ENCODE measurements at regions not wholly inside any gene's neighbourhood (a gene's known extent, or its start where the extent isn't known, plus 50 kb on each side); places are given as distances from the start of the nearest gene placed in this dataset.

DNA sequence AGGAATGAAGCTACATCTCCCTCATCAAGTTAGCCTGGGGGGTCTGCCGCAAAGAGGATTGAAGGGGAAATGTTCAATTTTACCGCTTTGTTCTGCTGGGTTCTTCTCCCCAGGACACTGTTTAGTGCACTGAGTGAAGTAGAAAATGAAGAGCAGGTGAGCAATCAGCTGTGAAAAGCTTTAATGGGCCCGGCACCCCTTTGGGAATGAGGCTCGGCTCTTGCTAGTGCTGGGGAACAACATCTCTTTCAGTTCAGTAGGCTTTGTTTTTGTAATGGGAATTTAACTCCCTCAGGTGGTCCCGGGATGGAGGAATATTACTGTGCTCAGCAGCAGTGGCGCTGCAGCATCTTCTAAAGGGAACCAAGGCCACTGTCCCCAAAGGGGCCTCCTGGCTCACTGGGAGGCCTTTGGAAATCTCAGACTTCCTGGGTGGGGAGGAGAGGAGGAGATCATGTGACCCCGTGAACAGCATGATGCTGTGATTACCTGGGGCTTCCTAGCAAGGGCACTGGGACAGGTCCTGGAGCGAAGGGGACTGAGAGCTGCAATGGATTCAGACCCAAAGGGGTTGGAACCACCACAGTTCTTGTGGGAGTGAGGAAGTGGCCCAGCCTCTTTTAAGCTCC is 85.2 kb upstream of the MAX start:
- Histone ChIP-seq H3K27me3 (ENCODE audit: insufficient read depth, low read depth, severe bottlenecking) (no peaks in the 10 kb centered on the region), H3K36me3 (no peaks in the 10 kb centered on the region), H3K27ac (no peak overlapping the region), H3K9me3 (ENCODE audit: severe bottlenecking) (peaks cover 4% of the 10 kb centered on the region), H3K4me3 (ENCODE audit: low read depth, low read length) (no peak overlapping the region)
- DNase-seq, result no peak
- TF ChIP-seq, protein P1, sequence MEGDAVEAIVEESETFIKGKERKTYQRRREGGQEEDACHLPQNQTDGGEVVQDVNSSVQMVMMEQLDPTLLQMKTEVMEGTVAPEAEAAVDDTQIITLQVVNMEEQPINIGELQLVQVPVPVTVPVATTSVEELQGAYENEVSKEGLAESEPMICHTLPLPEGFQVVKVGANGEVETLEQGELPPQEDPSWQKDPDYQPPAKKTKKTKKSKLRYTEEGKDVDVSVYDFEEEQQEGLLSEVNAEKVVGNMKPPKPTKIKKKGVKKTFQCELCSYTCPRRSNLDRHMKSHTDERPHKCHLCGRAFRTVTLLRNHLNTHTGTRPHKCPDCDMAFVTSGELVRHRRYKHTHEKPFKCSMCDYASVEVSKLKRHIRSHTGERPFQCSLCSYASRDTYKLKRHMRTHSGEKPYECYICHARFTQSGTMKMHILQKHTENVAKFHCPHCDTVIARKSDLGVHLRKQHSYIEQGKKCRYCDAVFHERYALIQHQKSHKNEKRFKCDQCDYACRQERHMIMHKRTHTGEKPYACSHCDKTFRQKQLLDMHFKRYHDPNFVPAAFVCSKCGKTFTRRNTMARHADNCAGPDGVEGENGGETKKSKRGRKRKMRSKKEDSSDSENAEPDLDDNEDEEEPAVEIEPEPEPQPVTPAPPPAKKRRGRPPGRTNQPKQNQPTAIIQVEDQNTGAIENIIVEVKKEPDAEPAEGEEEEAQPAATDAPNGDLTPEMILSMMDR (IDR thresholded peaks at IDR 0.05; ENCODE audit: low read depth, low read length), result no peak

DNA sequence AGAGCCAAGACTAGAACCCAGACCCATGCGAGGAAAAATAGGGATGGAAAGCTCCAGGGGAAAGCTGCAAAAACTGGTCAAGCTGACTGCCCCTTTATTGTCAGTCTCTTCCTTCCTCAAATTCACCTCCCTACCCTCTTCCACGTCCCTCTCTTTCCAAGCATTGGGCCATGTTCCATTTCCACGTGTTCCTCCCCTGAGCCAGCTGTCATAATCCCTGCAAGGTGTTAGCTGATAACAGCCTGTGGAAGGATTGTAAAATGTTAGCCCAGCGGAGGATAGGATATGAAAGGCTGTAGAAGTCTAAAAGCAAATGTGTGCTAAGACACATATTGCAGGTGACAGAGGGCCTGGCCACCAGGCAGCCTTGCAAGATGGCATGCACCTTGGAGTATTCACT is 88.0 kb upstream of the MAX start:
- TF ChIP-seq, protein P1 (IDR thresholded peaks at IDR 0.05; ENCODE audit: low read depth, low read length), result no peak
- no peaks in the 10 kb centered on the region for H3K27me3 ChIP-seq (ENCODE audit: insufficient read depth, low read depth, severe bottlenecking)
- H3K36me3 ChIP-seq, result no peaks in the 10 kb centered on the region
- no peak overlapping the region for H3K4me3 ChIP-seq (ENCODE audit: low read depth, low read length)
- H3K9me3 ChIP-seq (ENCODE audit: severe bottlenecking), result no peaks in the 10 kb centered on the region
- DNase-seq, result no peak
- no peak overlapping the region for H3K27ac ChIP-seq

DNA sequence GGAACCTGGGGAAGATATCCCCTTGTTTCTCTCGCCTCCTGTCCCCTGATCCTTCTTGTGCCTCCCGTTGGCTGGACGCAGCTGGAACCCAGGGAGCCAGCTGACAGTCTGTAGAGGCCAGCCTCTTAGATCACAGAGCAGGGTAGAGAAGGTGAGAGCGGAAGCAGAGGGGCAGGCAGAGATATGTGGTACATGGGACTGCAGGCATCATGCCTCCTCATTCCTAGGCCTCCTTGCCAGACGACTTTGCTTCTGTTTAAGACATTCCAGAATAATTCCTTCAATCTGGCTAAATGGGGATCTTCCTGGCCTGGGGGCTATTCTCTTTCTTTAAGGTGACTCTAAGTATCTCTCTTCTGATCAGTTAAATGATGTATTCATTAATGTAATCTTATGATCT is 89.4 kb upstream of the MAX start:
- TF ChIP-seq, protein P1 (IDR thresholded peaks at IDR 0.05; ENCODE audit: low read depth, low read length), result no peak
- DNase-seq, result no peak
- no peaks in the 10 kb centered on the region for H3K9me3 ChIP-seq (ENCODE audit: severe bottlenecking)
- H3K27me3 ChIP-seq (ENCODE audit: insufficient read depth, low read depth, severe bottlenecking), result no peaks in the 10 kb centered on the region
- H3K27ac ChIP-seq, result no peak overlapping the region
- H3K36me3 ChIP-seq, result no peaks in the 10 kb centered on the region
- no peak overlapping the region for H3K4me3 ChIP-seq (ENCODE audit: low read depth, low read length)

DNA sequence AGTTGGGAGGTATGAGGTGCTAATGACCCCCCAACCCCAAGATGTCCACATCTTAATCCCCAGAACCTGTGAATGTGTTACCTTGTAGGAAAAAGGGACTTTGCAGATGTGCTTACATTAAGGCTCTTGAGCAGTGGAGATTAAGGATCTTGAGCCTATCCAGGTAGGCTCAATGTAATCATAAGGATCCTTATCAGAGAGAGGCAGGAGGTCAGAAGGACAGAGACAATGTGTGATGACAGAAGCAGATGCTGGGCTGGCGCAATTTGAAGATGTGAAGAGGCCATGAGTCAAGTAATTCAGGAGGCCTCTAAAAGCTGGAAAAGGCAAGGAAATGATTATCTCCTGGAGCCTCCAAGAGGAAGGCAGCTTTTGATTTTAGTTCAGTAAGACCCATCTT is 90.4 kb upstream of the MAX start:
- no peaks in the 10 kb centered on the region for H3K36me3 ChIP-seq
- H3K27me3 ChIP-seq (ENCODE audit: insufficient read depth, low read depth, severe bottlenecking), result no peaks in the 10 kb centered on the region
- H3K4me3 ChIP-seq (ENCODE audit: low read depth, low read length), result no peak overlapping the region
- no peaks in the 10 kb centered on the region for H3K9me3 ChIP-seq (ENCODE audit: severe bottlenecking)
- H3K27ac ChIP-seq, result no peak overlapping the region
- TF ChIP-seq, protein P1 (IDR thresholded peaks at IDR 0.05; ENCODE audit: low read depth, low read length), result no peak
- DNase-seq, result no peak

DNA sequence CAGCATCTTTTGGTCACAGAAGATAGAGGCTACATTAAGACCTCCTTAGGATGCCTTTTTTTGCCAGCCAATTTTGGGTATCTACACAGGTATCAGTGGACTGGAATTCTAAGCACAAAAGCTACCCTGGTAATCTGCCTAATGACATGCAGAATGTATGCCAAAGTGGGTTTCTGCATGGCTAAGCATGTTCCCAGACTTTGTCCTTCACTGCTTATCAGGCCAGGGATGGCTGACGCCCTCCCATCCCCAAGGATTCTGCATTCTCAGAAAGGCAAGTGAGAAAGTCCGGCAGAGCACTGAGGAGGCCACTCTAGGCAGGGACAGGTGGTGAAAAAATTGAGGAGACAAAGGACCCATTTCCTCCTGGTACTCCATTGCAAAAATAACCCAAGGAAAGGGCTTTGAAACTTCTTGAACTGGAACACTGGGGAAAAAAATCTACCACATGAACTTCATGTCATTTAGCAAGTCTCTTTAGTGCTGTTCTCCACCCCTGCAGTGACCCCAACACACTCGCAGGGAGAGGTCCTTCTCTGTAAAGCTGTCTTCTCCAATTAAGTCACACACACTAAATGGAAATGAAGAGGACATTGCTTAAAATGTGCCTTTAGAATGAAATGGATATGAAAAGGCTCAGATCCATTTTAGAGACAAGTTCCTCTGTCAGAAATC is 91.7 kb upstream of the MAX start:
- TF ChIP-seq, protein P1 (IDR thresholded peaks at IDR 0.05; ENCODE audit: low read depth, low read length), result no peak
- DNase-seq, result no peak
- H3K9me3 ChIP-seq (ENCODE audit: severe bottlenecking), result no peaks in the 10 kb centered on the region
- no peak overlapping the region for H3K27ac ChIP-seq
- no peaks in the 10 kb centered on the region for H3K27me3 ChIP-seq (ENCODE audit: insufficient read depth, low read depth, severe bottlenecking)
- no peak overlapping the region for H3K4me3 ChIP-seq (ENCODE audit: low read depth, low read length)
- H3K36me3 ChIP-seq, result no peaks in the 10 kb centered on the region

Measured in WERI-Rb-1 (cell line).